ENCODE measurements at regions not wholly inside any gene's neighbourhood (a gene's known extent, or its start where the extent isn't known, plus 50 kb on each side); places are given as distances from the start of the nearest gene placed in this dataset.

DNA sequence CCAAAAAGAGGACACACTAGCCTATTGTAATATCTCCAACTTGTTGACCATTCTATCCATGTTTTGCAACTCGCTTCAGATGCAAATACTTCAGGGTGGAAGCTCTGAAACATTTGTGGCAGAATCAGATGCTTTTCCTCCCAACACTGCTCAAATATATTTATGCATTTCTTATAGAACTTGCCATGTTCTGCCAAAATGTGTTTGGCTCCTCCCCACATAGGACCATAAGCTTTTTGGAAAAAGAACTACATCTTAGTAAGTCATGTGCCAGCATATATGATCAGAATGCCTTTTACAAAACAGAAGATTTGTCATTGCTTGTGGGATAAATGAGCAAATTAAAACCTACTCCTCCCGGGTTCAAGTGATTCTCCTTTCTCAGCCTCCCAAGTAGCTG, 484.5 kb downstream of the TNS3 start:
- no peak for TF ChIP-seq CTCF (IDR thresholded peaks at IDR 0.05)
- intact Hi-C loops (cut with DNase I) = loop anchor here in 2 of 10 donors (5.0 to 10.0 kb wide), 2 partner anchors 80 to 733 kb away; no protein-coding TSS in a partner anchor
- Histone ChIP-seq H3K27ac (no peak overlapping the region), H3K4me3 (no peak overlapping the region), H3K36me3 (no peaks in the 10 kb centered on the region), H3K9me3 (no peaks in the 10 kb centered on the region), H3K27me3 (no peaks in the 10 kb centered on the region), H3K4me1 (peaks cover 0 to 3% (median 0%) of the 10 kb centered on the region in 9 donors)
- no peak for ATAC-seq
- WGBS, 2 donors = 92 to 94% methylated on average over 2 of the region's 2 CpGs
- DNase-seq = no peak

- no peak overlapping the region for H3K27ac ChIP-seq
- no peak for TF ChIP-seq CTCF (IDR thresholded peaks at IDR 0.05)
- peaks cover 0 to 3% (median 0%) of the 10 kb centered on the region in 9 donors for H3K4me1 ChIP-seq
- no peaks in the 10 kb centered on the region for H3K9me3 ChIP-seq
- ATAC-seq = no peak
- no peak for DNase-seq
- no peaks in the 10 kb centered on the region for H3K27me3 ChIP-seq
- 84 to 89% methylated on average over 1 of the region's 1 CpG for WGBS, 2 donors
- intact Hi-C loops (cut with DNase I) = loop anchor here in 2 of 10 donors (5.0 to 10.0 kb wide), 2 partner anchors 81 to 731 kb away; no protein-coding TSS in a partner anchor
- no peaks in the 10 kb centered on the region for H3K36me3 ChIP-seq
- no peak overlapping the region for H3K4me3 ChIP-seq
Measured at GRCh38 chr7:47095946-47096345, 486.0 kb downstream of the TNS3 start.

DNA sequence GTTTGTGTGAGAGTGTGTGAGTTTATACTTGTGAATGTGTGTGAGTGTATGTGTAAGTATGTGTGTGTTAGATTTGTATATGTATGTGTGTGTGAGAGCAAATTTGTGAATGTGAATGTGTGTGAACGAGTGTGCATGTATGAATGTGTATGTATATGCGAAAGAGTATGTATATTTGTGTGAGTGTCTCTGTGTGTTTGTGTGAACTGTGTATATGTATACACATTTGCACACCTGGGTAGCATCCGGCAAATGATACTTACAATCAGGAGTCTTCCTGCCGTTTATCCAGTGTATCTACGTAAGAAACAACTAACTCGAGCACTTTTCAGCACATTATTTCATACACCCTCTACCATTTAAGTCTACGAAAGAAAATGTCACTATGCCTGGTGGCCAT, 487.4 kb downstream of the TNS3 start:
- ATAC-seq = no peak

More for the DNA sequence above, 487.4 kb downstream of the TNS3 start:
- TF ChIP-seq CTCF (IDR thresholded peaks at IDR 0.05) = no peak
- WGBS, 2 donors = 96 to 97% methylated on average over 7 of the region's 7 CpGs
- no peaks in the 10 kb centered on the region for H3K9me3 ChIP-seq
- H3K36me3 ChIP-seq = no peaks in the 10 kb centered on the region
- H3K4me3 ChIP-seq = no peak overlapping the region
- no peaks in the 10 kb centered on the region for H3K4me1 ChIP-seq
- no peaks in the 10 kb centered on the region for H3K27me3 ChIP-seq
- intact Hi-C loops (cut with DNase I) = loop anchor here in 1 of 10 donors (10.0 kb wide), 1 partner anchor 730 kb away; no protein-coding TSS in a partner anchor
- H3K27ac ChIP-seq = no peak overlapping the region
- DNase-seq = no peak
